ENCODE measurements at regions not wholly inside any gene's neighbourhood (a gene's known extent, or its start where the extent isn't known, plus 50 kb on each side); places are given as distances from the start of the nearest gene placed in this dataset.

DNA sequence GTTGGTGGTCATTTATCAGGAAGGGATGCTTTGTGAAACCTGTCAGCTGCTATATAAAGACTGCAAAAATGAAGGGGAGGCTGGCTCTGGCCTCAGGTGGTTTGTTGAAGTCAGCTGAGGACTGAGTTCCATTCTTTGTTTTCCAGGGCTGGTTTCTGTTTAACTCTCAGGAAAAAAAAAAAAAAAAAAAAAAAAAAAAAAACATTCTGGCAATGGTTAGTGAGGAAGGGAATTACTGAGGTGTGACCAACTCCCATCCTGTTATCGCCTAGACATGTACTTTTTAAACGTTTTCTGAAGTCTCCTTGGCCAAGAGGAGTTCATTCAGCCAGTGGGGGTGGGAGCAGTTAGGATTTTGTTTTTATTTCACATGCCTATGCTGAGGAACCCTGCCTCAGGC is 316.3 kb downstream of the OXSM start:
- TF ChIP-seq CTCF (IDR thresholded peaks at IDR 0.05; ENCODE audit: insufficient read depth, low read length, missing control alignments): no peak
- no peak for DNase-seq (ENCODE audit: low read depth, low spot score)
- H3K4me3 ChIP-seq (ENCODE audit: low read depth, low read length): no peak overlapping the region
- ChIA-PET POLR2A (no interaction called here), CTCF (no interaction called here)

GRCh38 chr3:26108846-26109489 is 319.1 kb downstream of the OXSM start:
- ChIA-PET POLR2A (no interaction called here), CTCF (no interaction called here)
- no peak for DNase-seq (ENCODE audit: low read depth, low spot score)
- no peak for TF ChIP-seq CTCF (IDR thresholded peaks at IDR 0.05; ENCODE audit: insufficient read depth, low read length, missing control alignments)
- H3K4me3 ChIP-seq (ENCODE audit: low read depth, low read length): no peak overlapping the region

DNA sequence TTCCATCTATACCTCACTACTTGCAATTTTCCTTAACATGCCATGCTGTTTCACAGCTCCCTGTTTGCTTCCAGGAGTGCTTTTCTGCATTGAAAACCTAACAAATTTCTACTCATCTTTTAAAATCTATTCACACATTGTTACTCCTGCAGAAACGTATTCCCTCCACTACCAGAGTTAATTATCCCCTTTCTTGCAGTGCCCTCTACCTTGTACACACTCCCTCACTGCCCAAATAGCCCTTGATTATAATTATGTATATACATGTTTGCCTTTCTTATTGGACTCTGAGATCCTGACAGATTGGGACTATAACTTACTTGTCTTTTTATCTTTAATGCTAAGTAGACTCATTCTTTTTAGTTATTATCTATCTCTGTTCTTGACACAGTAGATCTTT is 325.0 kb downstream of the OXSM start:
- POLR2A ChIA-PET: no interaction called here
- DNase-seq (ENCODE audit: low read depth, low spot score): no peak
- TF ChIP-seq CTCF (IDR thresholded peaks at IDR 0.05; ENCODE audit: insufficient read depth, low read length, missing control alignments): no peak
- H3K4me3 ChIP-seq (ENCODE audit: low read depth, low read length): no peak overlapping the region
- CTCF ChIA-PET: no interaction called here

- TF ChIP-seq CTCF (IDR thresholded peaks at IDR 0.05; ENCODE audit: insufficient read depth, low read length, missing control alignments): no peak
- ChIA-PET CTCF (no interaction called here), POLR2A (no interaction called here)
- no peak for DNase-seq (ENCODE audit: low read depth, low spot score)
- no peak overlapping the region for H3K4me3 ChIP-seq (ENCODE audit: low read depth, low read length)
These were observed 328.3 kb downstream of the OXSM start for GRCh38 chr3:26118165-26118564.

- no peak for DNase-seq (ENCODE audit: low read depth, low spot score)
- no peak overlapping the region for H3K4me3 ChIP-seq (ENCODE audit: low read depth, low read length)
- ChIA-PET POLR2A (no interaction called here), CTCF (no interaction called here)
- no peak for TF ChIP-seq CTCF (IDR thresholded peaks at IDR 0.05; ENCODE audit: insufficient read depth, low read length, missing control alignments)
These were observed 343.1 kb downstream of the OXSM start for GRCh38 chr3:26132942-26133341.

- CTCF ChIA-PET: no interaction called here
- no peak for TF ChIP-seq CTCF (IDR thresholded peaks at IDR 0.05; ENCODE audit: insufficient read depth, low read length, missing control alignments)
- POLR2A ChIA-PET: no interaction called here
- no peak for DNase-seq (ENCODE audit: low read depth, low spot score)
- H3K4me3 ChIP-seq (ENCODE audit: low read depth, low read length): no peak overlapping the region
These were observed 351.4 kb downstream of the OXSM start for GRCh38 chr3:26141296-26141695.
